ENCODE measurements at regions not wholly inside any gene's neighbourhood (a gene's known extent, or its start where the extent isn't known, plus 50 kb on each side); places are given as distances from the start of the nearest gene placed in this dataset.

DNA sequence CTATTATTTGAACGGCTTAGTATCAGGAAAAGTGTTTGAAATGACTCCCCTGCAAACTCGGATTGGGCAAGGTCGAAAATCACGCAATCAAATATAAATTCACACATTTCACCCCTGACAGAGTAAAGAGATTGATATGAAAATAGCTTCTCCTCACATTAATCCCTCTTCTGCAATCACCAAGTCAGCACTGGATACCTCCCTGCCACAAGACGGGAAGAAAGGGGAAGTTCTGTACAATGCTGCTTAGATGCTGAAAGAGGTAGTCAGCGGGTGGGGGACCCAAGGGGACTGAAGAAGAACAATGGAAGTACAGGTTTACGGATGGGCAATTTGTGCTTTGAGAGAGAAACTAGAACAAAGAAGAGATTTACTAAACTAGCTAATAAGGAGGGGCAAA is 72.0 kb upstream of the ANK3 start:
- DNase-seq = no peak

DNA sequence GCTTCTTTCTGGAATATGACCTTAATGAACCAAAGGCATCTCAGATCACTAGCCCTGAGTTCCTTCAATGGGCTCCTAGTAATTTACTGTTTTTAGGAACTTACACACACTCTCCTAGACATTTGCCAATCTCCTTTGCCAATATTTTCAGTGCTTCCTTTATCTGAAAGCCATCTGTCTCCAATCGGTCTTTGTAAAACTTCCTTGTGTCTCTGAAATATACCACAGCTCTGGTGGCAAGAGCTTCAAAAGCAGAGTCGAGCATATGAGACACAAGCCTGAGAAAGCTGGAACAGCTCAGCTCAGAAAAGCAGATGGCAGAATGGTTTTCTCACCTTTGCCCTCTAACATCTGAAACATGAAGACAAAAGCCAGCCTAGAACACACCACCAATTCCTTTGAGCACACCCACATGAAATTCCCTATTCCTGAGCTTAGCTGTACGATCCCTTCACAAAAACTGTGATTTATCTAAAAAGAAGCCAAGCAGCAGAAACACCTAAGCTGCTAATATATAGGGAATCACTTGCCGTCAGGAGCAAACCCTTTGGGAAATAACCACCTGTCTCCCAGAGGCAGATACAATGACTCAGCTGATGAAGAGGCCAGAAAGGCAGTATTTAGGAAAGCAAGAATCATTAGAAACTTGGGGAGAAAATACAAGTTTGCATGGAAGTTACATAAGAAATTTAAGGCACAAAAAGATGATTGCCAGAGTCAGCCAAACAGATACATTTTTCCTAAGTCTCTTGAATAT is 70.2 kb upstream of the ANK3 start:
- no peak for DNase-seq

DNA sequence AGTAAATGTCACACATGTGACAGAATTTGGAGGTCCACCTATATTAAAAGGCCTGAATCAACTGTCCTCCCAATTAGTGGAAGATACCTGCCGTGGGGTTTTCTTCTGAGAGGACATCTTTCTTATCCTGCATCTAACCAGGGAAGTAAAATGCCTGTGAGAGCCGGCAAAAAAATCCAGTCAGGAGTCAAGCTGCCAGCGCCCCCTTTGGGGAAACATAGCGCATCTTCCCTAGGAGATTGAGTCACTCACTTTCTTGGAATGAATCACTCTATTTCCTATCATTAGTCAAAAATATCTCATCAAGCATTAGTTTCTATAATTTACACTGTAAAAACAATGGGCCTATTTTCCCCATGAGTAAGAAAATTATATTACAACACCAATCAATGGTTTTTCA is 66.4 kb upstream of the ANK3 start:
- no peak for DNase-seq

DNA sequence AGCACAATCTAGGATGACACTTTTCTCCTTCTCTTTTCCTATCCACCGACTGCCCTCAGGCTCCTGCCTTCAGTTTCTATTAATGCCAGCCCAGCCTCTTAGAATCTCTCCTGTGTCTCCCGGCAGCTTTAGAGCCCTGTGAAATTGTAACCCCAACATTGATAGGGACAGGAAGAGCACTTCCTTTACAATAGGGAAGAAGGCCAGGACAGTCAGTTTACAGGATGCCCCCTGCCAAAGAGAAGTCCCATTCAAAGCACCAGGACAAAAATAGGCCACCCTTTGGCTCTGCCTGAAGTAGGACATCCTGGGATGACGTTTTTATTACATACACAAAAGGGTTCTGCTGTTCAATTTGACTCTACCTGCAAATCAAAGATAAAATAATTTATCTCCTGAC is 64.7 kb upstream of the ANK3 start:
- DNase-seq = no peak

DNA sequence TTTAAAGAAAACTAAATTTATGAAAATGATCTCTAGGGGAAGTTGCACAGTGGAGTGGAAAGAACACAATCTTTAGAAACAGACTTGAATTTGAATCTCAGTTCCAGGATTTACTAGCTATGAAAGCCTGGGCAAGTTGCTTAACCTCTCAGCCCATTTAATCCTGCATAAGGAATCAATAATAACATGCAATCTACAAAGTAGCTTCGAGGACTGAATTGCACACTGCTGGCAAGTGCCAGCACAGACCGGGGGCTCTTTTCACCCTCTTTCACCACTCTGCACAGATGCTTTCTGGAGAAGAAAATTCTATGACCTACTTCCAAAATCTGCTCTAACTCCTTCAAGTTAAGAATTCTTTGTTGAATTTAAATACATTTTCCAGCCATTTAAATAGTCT is 63.4 kb upstream of the ANK3 start:
- no peak for DNase-seq

DNA sequence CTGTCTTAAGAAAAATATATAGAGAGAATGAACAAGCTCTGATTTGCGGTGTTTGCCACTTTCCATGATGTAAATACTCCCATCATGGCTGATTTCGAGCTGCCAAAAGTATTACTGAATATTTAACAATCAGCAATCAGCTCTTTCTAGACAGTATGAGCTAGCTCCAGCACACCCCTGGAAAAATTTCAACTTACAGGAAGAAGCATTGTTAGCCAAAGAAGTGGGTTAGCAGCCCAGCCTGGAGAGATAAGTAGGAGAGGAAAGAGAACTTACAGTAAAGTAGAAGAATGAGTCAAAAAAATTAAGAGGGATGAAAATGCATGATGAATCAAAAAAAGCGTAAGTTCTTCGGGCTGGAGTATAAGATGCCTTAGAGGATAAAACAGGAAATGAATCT is 60.6 kb upstream of the ANK3 start:
- no peak for DNase-seq

DNA sequence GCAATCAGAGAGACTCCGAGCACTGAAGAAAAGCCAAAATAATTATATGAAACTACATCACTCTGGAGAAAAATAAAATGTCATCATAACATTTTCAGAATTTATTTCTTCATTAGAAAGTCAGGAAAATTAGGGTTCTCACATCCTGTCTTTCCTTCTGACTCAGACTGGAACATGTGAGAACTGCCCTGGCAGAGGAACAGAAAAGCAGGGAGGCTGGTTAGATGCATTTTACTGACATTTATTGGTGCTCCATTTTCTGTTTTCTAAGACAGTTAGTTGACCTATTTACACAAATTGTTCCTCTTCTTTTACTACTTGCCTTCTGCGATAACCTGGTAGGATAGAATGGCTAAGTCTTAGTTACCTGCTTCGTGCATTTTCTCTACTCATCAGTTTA is 58.6 kb upstream of the ANK3 start:
- DNase-seq = no peak

DNA sequence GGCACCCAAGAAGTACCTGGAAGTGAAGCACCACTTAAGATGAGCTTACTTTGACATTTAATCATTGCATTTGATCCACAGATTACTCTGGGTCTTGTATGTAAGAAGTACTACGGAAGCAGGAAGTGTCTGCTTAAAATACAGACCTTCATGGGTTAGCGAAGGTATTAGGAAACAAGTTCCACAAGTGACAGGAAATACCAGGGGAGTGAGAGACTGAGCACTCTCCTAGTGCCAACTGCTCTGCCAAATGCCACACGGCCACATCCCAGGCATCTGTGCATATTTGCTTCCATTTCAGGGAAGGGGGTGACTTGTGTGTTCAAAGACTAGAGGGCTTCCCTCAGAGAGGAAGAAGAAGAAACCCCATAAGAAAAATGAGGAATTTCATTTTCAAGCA is 57.2 kb upstream of the ANK3 start:
- DNase-seq = no peak

DNA sequence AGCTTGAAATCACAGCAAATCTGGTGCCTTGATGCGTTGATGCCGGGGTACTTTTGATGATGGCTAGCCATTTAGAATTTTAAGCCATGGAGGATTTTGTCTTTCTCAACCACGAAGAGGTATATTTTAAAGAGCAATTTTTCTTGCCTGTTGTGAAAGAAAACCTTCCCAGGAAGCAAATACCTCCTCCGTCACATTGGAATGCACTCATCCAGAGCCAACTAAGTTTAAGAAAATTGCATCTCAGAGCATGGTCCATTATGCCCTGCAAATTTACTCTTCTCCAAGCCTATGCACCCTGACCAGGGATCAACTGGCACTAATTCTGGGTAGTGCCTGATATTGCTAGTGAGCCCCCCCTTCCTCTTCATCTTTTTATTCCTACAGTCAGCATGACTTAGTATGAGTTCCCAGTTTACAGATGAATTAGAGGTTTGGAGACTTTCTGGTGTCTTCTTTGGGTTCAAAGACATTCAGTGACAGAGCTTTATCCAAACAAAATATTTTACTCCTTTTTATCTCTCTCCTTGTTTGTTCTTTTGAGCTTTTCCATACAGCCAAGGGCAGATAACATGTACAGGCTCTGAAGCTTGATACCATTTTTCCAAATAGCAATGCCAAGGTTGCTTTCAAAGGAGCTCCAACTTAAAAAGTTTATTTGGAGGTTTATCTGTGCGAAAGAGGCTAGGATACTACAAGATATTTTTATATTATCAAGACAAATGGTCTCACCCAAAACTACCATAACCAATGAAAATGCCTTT is 56.6 kb upstream of the ANK3 start:
- DNase-seq = no peak

DNA sequence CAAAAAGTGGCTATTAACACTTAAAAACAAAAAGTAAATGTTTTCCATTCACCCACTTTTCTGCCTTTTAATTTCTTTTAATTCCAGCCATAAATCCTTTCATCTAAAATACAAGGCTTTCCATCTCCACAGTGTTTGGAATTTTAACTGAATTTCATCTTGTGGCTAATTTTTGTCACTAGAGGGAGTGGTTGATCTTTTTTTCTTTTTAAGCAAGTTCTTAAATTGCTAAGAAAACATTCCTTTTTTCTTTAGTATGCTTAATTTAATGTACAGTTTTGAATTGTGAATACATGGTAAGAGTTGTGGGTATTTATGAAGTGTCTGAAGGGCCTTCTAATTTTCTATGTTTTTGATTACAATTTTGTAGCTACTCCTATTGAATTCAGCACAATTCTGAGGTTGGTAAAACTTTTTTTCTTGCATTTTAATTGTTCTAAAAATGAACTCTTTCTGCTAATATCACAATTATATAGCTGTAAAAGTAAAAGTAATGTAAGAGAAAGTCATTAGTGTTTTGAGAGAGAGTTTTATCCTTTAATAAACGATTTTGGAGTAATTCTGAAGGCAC is 54.9 kb upstream of the ANK3 start:
- peak; percentile 2 for DNase-seq

DNA sequence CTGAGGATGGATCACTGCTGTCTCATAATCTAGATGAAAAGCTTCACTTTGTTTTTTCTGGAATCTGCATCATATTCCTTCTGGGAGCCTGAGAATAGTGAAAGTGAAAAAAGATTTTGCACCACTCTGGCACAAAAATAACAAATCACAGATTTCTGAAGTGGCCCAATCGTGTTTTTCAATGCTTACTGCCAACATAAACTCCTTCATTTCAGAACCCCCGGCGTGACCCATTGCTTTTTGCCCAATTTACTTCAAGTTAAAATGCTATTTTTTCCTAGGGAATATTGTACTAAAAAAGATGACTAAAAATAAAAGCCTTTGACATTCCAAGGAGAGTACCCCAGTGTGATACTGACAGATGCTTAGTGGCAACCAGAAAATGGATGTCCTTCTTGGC is 53.7 kb upstream of the ANK3 start:
- DNase-seq = no peak

DNA sequence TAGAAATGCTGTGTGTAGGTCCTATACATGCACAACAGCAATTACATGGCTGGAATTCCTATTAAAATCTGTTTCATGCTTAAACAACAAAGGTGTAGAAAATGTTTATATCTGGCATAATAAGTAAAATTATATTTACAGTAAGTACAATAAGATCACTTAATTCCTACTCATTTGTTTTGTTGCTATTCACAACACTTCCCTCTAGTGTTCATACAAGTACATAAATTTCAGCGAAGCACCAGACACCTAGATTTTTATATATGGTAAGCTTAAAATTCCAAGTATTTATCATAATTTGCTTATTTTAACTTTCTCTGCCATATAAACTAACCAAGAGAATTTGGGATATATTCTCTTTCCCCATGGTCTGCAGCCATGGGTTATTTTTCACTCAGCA is 51.8 kb upstream of the ANK3 start:
- no peak for DNase-seq

DNA sequence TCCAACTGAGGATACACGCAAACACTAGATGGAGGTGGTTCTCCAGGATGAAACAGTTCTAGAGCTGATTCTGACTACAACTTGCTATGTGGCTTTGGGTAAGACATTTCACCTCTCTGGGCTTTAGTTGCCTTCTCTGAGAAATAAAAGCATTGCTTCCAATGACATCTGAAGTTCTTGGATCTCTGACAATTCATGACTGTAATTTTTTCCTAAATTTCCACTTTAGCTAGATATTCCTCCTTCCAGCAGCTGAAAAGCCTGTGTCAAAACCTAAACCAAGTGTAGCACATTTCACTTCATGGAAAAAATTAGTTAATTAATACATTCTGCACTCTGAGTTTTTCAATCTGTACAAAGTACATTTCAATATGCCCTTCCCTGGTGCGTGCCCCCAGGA is 50.0 kb upstream of the ANK3 start:
- DNase-seq = no peak

All from NCI-H748 treated with DMSO at 0.1 percent for 48 hours (cell line).